Fibroblast of lung (primary cell): ENCODE measurements at regions not wholly inside any gene's neighbourhood (a gene's known extent, or its start where the extent isn't known, plus 50 kb on each side); places are given as distances from the start of the nearest gene placed in this dataset.

ENCODE experiments used
- DNase-seq, 2 donors: peaks; one replicate each; pipeline versions ENCODE4 v3.0.0 to v3.0.0-alpha.2; 2010; ENCODE audit warnings: low read depth in 2 of 2
- H2AFZ ChIP-seq: 2 replicates; pipeline ENCODE4 v1.5.1; 2012; ENCODE audit warnings: low read length, control low read depth, inconsistent platforms
- H3K27ac ChIP-seq: 2 replicates; pipeline ENCODE4 v1.5.1; 2011; ENCODE audit warnings: low read length, control low read depth; ENCODE audit not compliant: insufficient read depth
- H3K27me3 ChIP-seq: 2 replicates; pipeline ENCODE4 v1.5.1; 2011; ENCODE audit warnings: mild to moderate bottlenecking, low read length; ENCODE audit not compliant: control insufficient read depth, insufficient read depth
- H3K36me3 ChIP-seq: 2 replicates; pipeline ENCODE4 v1.5.1; 2011; ENCODE audit warnings: low read length; ENCODE audit not compliant: control insufficient read depth, insufficient read depth
- H3K4me1 ChIP-seq: 2 replicates; pipeline ENCODE4 v1.5.1; 2011; ENCODE audit warnings: low read length; ENCODE audit not compliant: control insufficient read depth, insufficient read depth; ENCODE audit errors: extremely low read depth
- H3K4me2 ChIP-seq: 2 replicates; pipeline ENCODE4 v1.5.1; 2011; ENCODE audit warnings: low read length, control low read depth; ENCODE audit not compliant: insufficient read depth; ENCODE audit errors: extremely low read depth
- H3K4me3 ChIP-seq, 4 experiments: fragments of 200-600 bp in 1 of 4; sonication (generic) in 1 of 4; replicated peaks in 1 of 4; 2 replicates each; pipeline ENCODE4 v1.5.1; 2011 to 2016; ENCODE audit warnings: low read length in 4 of 4, low read depth in 3 of 4, mild to moderate bottlenecking in 3 of 4, control low read depth in 2 of 4, inconsistent platforms in 1 of 4, mixed read lengths in 1 of 4; ENCODE audit not compliant: insufficient read depth in 1 of 4; ENCODE audit errors: control extremely low read depth in 1 of 4
- H3K79me2 ChIP-seq: 2 replicates; pipeline ENCODE4 v1.5.1; 2012; ENCODE audit warnings: mild to moderate bottlenecking, low read length, inconsistent platforms; ENCODE audit not compliant: control insufficient read depth, insufficient read depth
- H3K9ac ChIP-seq: 2 replicates; pipeline ENCODE4 v1.5.1; 2011; ENCODE audit warnings: mild to moderate bottlenecking, low read length, control low read depth; ENCODE audit not compliant: insufficient read depth
- H3K9me3 ChIP-seq: 2 replicates; pipeline ENCODE4 v1.5.1; 2012; ENCODE audit warnings: low read depth, low read length; ENCODE audit not compliant: control insufficient read depth, insufficient read depth
- H4K20me1 ChIP-seq: 2 replicates; pipeline ENCODE4 v1.5.1; 2011; ENCODE audit warnings: low read length; ENCODE audit not compliant: control insufficient read depth, insufficient read depth; ENCODE audit errors: extremely low read depth
- EZH2 ChIP-seq: IDR thresholded peaks from 2 replicates; pipeline ENCODE4 v1.5.1; 2012; ENCODE audit warnings: low read length, control low read depth, mild to moderate bottlenecking; ENCODE audit errors: missing control alignments
- TF ChIP-seq, protein P1 (sequence below), 2 donors: IDR thresholded peaks in 1 of 2; conservative IDR thresholded peaks in 1 of 2; 1 replicate in 1 of 2; 2 replicates in 1 of 2; pipeline ENCODE4 v1.5.1; 2011 to 2012; ENCODE audit warnings: low read length in 2 of 2, control low read depth in 1 of 2, inconsistent platforms in 1 of 2, low read depth in 1 of 2, mild to moderate bottlenecking in 1 of 2

DNA sequence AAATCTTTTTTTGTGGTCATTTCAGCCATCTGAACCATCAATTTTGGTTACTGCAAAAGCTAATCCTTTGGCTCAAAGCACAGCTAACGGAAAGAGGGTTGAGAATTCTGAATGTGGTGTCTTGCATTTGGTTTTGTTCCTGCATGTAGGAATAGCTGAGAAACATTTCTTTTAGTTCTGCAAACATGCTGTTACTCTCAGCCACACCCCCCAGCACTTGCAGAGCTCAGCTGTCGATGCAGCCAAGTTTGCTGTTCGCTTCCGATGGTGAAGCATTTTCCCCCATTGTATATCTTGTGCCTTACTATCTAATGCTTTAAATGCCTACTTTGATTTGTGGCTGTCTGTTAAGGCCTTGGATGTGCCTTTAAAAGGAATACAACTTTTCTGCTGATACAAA lies 294.9 kb upstream of the FANCL start:
- H4K20me1 ChIP-seq = no peaks in the 10 kb centered on the region
- no peak overlapping the region for H3K4me3 ChIP-seq
- no peak overlapping the region for H2AFZ ChIP-seq
- no peaks in the 10 kb centered on the region for H3K4me1 ChIP-seq
- H3K9ac ChIP-seq = no peak overlapping the region
- peaks cover 2% of the 10 kb centered on the region for H3K27me3 ChIP-seq
- no peaks in the 10 kb centered on the region for H3K9me3 ChIP-seq
- TF ChIP-seq, protein P1, sequence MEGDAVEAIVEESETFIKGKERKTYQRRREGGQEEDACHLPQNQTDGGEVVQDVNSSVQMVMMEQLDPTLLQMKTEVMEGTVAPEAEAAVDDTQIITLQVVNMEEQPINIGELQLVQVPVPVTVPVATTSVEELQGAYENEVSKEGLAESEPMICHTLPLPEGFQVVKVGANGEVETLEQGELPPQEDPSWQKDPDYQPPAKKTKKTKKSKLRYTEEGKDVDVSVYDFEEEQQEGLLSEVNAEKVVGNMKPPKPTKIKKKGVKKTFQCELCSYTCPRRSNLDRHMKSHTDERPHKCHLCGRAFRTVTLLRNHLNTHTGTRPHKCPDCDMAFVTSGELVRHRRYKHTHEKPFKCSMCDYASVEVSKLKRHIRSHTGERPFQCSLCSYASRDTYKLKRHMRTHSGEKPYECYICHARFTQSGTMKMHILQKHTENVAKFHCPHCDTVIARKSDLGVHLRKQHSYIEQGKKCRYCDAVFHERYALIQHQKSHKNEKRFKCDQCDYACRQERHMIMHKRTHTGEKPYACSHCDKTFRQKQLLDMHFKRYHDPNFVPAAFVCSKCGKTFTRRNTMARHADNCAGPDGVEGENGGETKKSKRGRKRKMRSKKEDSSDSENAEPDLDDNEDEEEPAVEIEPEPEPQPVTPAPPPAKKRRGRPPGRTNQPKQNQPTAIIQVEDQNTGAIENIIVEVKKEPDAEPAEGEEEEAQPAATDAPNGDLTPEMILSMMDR (conservative IDR thresholded peaks at IDR 0.05 in 1 of 2, IDR thresholded peaks at IDR 0.05 in 1 of 2; ENCODE audit: low read depth in 1 of 2, low read length in 2 of 2) = no peak
- TF ChIP-seq EZH2 = no peak
- H3K27ac ChIP-seq = no peak overlapping the region
- no peak for DNase-seq
- no peak overlapping the region for H3K4me2 ChIP-seq
- H3K79me2 ChIP-seq = no peaks in the 10 kb centered on the region
- H3K36me3 ChIP-seq = no peaks in the 10 kb centered on the region

DNA sequence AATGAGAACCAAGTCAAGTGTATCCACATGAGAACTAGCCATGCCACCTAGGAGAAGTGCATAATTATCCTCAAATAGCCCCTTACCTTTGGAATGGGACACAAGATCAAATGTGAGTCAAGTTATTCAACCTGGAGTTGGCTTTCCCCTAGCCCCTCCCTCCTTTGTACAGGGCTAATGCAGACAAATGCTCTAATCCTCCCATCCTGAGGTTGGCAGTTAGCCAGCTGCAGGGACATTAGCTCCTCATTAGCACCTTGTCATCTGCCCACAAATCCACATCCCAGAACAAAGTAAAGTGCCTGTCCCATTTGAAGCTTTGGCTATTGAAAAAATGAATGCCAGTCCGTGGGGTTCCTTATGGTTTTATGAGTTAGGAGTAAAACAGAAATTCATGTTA lies 294.1 kb upstream of the FANCL start:
- H3K36me3 ChIP-seq = no peaks in the 10 kb centered on the region
- no peak for TF ChIP-seq EZH2

DNA sequence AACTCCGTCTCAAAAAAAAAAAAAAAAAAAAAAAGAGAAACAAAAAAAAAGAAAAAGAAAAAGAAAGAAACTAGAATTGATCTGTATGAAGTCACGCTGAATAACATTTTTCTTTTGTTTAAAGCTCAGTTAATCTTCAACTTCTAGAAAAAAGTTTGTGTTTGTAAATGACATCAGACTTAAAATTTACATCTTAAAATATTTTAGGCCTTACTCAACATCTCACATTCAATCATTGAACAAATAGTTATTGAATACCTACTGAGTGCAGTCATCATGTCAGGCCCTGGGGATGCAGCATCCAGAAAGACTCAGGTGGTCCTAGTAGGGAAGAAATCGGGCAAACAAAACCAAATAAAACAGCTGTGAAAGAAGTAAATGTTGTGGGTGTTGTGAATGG lies 292.3 kb upstream of the FANCL start:
- Histone ChIP-seq H3K4me3 (no peak overlapping the region), H3K4me1 (no peaks in the 10 kb centered on the region), H3K36me3 (no peaks in the 10 kb centered on the region), H3K27ac (no peak overlapping the region), H3K9me3 (no peaks in the 10 kb centered on the region), H3K27me3 (peaks cover 2% of the 10 kb centered on the region), H2AFZ (no peak overlapping the region), H3K9ac (no peak overlapping the region), H3K79me2 (no peaks in the 10 kb centered on the region), H3K4me2 (no peak overlapping the region), H4K20me1 (no peaks in the 10 kb centered on the region)
- no peak for DNase-seq
- TF ChIP-seq, protein P1 (conservative IDR thresholded peaks at IDR 0.05 in 1 of 2, IDR thresholded peaks at IDR 0.05 in 1 of 2; ENCODE audit: low read depth in 1 of 2, low read length in 2 of 2) = no peak
- no peak for TF ChIP-seq EZH2

More for the DNA sequence above, 294.1 kb upstream of the FANCL start:
- Histone ChIP-seq H3K4me2 (no peak overlapping the region), H4K20me1 (no peaks in the 10 kb centered on the region), H3K79me2 (no peaks in the 10 kb centered on the region), H3K9ac (no peak overlapping the region), H3K4me1 (no peaks in the 10 kb centered on the region), H3K27ac (no peak overlapping the region), H2AFZ (no peak overlapping the region), H3K4me3 (no peak overlapping the region), H3K27me3 (peaks cover 2% of the 10 kb centered on the region), H3K9me3 (no peaks in the 10 kb centered on the region)
- no peak for DNase-seq
